Neural cell (in vitro differentiated cells): ENCODE measurements at regions not wholly inside any gene's neighbourhood (a gene's known extent, or its start where the extent isn't known, plus 50 kb on each side); places are given as distances from the start of the nearest gene placed in this dataset.

ENCODE experiments used
- H2AFZ ChIP-seq: fragments of 200-600, 300-800 bp; sonication (generic), shearing (Covaris generic); 2 replicates; pipeline ENCODE4 v1.6.0; 2014; ENCODE audit warnings: low read depth, mild to moderate bottlenecking, antibody characterized with exemption, low read length, moderate library complexity
- H3F3A ChIP-seq: fragments of 200-600 bp; shearing (Covaris generic); 2 replicates; pipeline ENCODE4 v1.6.1; 2016; ENCODE audit warnings: mild to moderate bottlenecking, moderate library complexity, mixed read lengths, antibody characterized with exemption, low read length; ENCODE audit not compliant: insufficient read depth, poor library complexity, severe bottlenecking
- H3K27ac ChIP-seq: fragments of 200-600, 300-800 bp; sonication (generic), shearing (Covaris generic); 2 replicates; pipeline ENCODE4 v1.5.1; 2014; ENCODE audit warnings: mild to moderate bottlenecking, low read length, moderate library complexity
- H3K27me3 ChIP-seq: fragments of 300-800, 200-600 bp; sonication (generic), shearing (Covaris generic); 2 replicates; pipeline ENCODE4 v1.6.0; 2014; ENCODE audit warnings: mild to moderate bottlenecking, low read depth, low read length, moderate library complexity; ENCODE audit not compliant: insufficient read depth
- H3K36me3 ChIP-seq: fragments of 300-800, 200-600 bp; sonication (generic), shearing (Covaris generic); 2 replicates; pipeline ENCODE4 v1.5.1; 2014; ENCODE audit warnings: mild to moderate bottlenecking, antibody characterized with exemption, low read length, moderate library complexity; ENCODE audit not compliant: insufficient read depth
- H3K4me2 ChIP-seq: fragments of 300-800, 200-600 bp; sonication (generic), shearing (Covaris generic); 2 replicates; pipeline ENCODE4 v1.6.0; 2014; ENCODE audit warnings: mild to moderate bottlenecking, low read length
- H3K4me3 ChIP-seq: fragments of 300-800, 200-600 bp; sonication (generic), shearing (Covaris generic); 2 replicates; pipeline ENCODE4 v1.5.1; 2014; ENCODE audit warnings: mild to moderate bottlenecking, low read length, moderate library complexity
- H3K79me2 ChIP-seq: fragments of 200-600 bp; shearing (Covaris generic); replicated peaks from 2 replicates; pipeline ENCODE4 v1.6.0; 2014; ENCODE audit warnings: mild to moderate bottlenecking, low read length, moderate library complexity; ENCODE audit not compliant: insufficient read depth
- H3K9ac ChIP-seq: fragments of 300-800, 200-600 bp; sonication (generic), shearing (Covaris generic); 2 replicates; pipeline ENCODE4 v1.6.1; 2016; ENCODE audit warnings: mild to moderate bottlenecking, low read length, mixed read lengths
- H3K9me2 ChIP-seq: fragments of 200-600 bp; shearing (Covaris generic); 2 replicates; pipeline ENCODE4 v1.6.1; 2016; ENCODE audit warnings: mild to moderate bottlenecking, low read length, mixed read lengths; ENCODE audit not compliant: insufficient read depth
- H3K9me3 ChIP-seq: fragments of 200-600, 300-800 bp; sonication (generic), shearing (Covaris generic); 2 replicates; pipeline ENCODE4 v1.6.1; 2016; ENCODE audit warnings: mild to moderate bottlenecking, mixed run types, low read length, moderate library complexity, mixed read lengths
- H4K20me1 ChIP-seq: fragments of 200-600 bp; shearing (Covaris generic); 2 replicates; pipeline ENCODE4 v1.6.1; 2016; ENCODE audit warnings: mild to moderate bottlenecking, mixed run types; ENCODE audit not compliant: insufficient read depth
- CTCF ChIP-seq: fragments of 450-650 bp; IDR thresholded peaks from 2 replicates; pipeline ENCODE4 v1.5.1; 2014; ENCODE audit warnings: antibody characterized with exemption, mild to moderate bottlenecking, moderate library complexity; ENCODE audit not compliant: poor library complexity, severe bottlenecking
- EP300 ChIP-seq: fragments of 450-650 bp; conservative IDR thresholded peaks from 2 replicates; pipeline ENCODE4 v1.6.1; 2014; ENCODE audit warnings: antibody characterized with exemption, mild to moderate bottlenecking, moderate library complexity; ENCODE audit not compliant: poor library complexity, severe bottlenecking
- EZH2 ChIP-seq: fragments of 200-600, 300-800 bp; shearing (Covaris generic), sonication (generic); IDR thresholded peaks from 2 replicates; pipeline ENCODE4 v1.6.1; 2014; ENCODE audit warnings: antibody characterized with exemption, low read length, borderline replicate concordance, mild to moderate bottlenecking; ENCODE audit not compliant: insufficient read depth, poor library complexity, severe bottlenecking
- MXI1 ChIP-seq: fragments of 450-650 bp; conservative IDR thresholded peaks from 2 replicates; pipeline ENCODE4 v1.6.1; 2014; ENCODE audit warnings: antibody characterized with exemption, mild to moderate bottlenecking; ENCODE audit not compliant: poor library complexity, severe bottlenecking
- POLR2AphosphoS5 ChIP-seq: IDR thresholded peaks from 2 replicates; pipeline ENCODE4 v1.6.1; 2012
- RAD21 ChIP-seq: fragments of 450-650 bp; conservative IDR thresholded peaks from 2 replicates; pipeline ENCODE4 v1.6.1; 2014; ENCODE audit warnings: antibody characterized with exemption, mild to moderate bottlenecking, moderate library complexity
- REST ChIP-seq: IDR thresholded peaks from 2 replicates; pipeline ENCODE4 v1.6.1; 2012; ENCODE audit warnings: borderline replicate concordance
- SMC3 ChIP-seq: fragments of 450-650 bp; conservative IDR thresholded peaks from 2 replicates; pipeline ENCODE4 v1.6.1; 2014; ENCODE audit warnings: antibody characterized with exemption, mild to moderate bottlenecking, moderate library complexity; ENCODE audit not compliant: poor library complexity
- TAF1 ChIP-seq: IDR thresholded peaks from 2 replicates; pipeline ENCODE4 v1.6.1; 2012; ENCODE audit warnings: low read depth

GRCh38 chr2:23050388-23050787, 334.6 kb upstream of the KLHL29 start:
- Histone ChIP-seq H3K9ac (no peak overlapping the region), H3K9me3 (no peaks in the 10 kb centered on the region), H3K79me2 (no peaks in the 10 kb centered on the region), H3K4me2 (no peak overlapping the region), H3F3A (no peaks in the 10 kb centered on the region), H3K27ac (no peak overlapping the region), H3K4me3 (no peak overlapping the region), H4K20me1 (no peaks in the 10 kb centered on the region), H3K9me2 (no peaks in the 10 kb centered on the region), H2AFZ (no peak overlapping the region), H3K36me3 (no peaks in the 10 kb centered on the region), H3K27me3 (no peaks in the 10 kb centered on the region)
- TF ChIP-seq EP300 (no peak), REST (no peak), MXI1 (no peak), CTCF (no peak), SMC3 (no peak), POLR2AphosphoS5 (no peak), RAD21 (no peak), TAF1 (no peak), EZH2 (no peak)

GRCh38 chr2:23053601-23054000, 331.4 kb upstream of the KLHL29 start:
- Histone ChIP-seq H3K9me2 (no peaks in the 10 kb centered on the region), H3K9ac (no peak overlapping the region), H3K4me3 (no peak overlapping the region), H3K9me3 (no peaks in the 10 kb centered on the region), H3K36me3 (no peaks in the 10 kb centered on the region), H3K27me3 (no peaks in the 10 kb centered on the region), H3K79me2 (no peaks in the 10 kb centered on the region), H4K20me1 (no peaks in the 10 kb centered on the region), H2AFZ (no peak overlapping the region), H3K27ac (no peak overlapping the region), H3F3A (no peaks in the 10 kb centered on the region), H3K4me2 (no peak overlapping the region)
- TF ChIP-seq REST (no peak), EP300 (no peak), SMC3 (no peak), CTCF (no peak), POLR2AphosphoS5 (no peak)
